ENCODE measurements at regions not wholly inside any gene's neighbourhood (a gene's known extent, or its start where the extent isn't known, plus 50 kb on each side); places are given as distances from the start of the nearest gene placed in this dataset.

- H3F3A ChIP-seq (replicated peaks; ENCODE audit: insufficient read depth), result no peaks in the 10 kb centered on the region
- no peak overlapping the region for H3K4me2 ChIP-seq
- no peak for DNase-seq
- no peak overlapping the region for H3K4me3 ChIP-seq (ENCODE audit: low read depth in 2 of 2, low read length in 1 of 2)
- ChIA-PET CTCF (no interaction called here), POLR2A (no interaction called here)
- no peaks in the 10 kb centered on the region for H3K79me2 ChIP-seq (ENCODE audit: insufficient read depth)
- 4% methylated on average over 2 of the region's 2 CpGs for WGBS (ENCODE audit: low lambda C conversion rate)
- H3K27ac ChIP-seq (ENCODE audit: low read depth in 2 of 2, low read length in 1 of 2), result no peak overlapping the region
- no peaks in the 10 kb centered on the region for H3K36me3 ChIP-seq (replicated peaks in 1 of 2; ENCODE audit: control insufficient read depth in 1 of 2, insufficient read depth in 2 of 2, low read length in 1 of 2)
- H3K27me3 ChIP-seq (ENCODE audit: insufficient read depth), result peaks cover 17% of the 10 kb centered on the region; the same call in 1 of the 2 replicates
- H3K4me1 ChIP-seq (ENCODE audit: control insufficient read depth in 1 of 2, insufficient read depth in 2 of 2, low read depth in 1 of 2, low read length in 1 of 2), result no peaks in the 10 kb centered on the region
- H3K9me2 ChIP-seq, result no peaks in the 10 kb centered on the region
- no peak overlapping the region for H3K9ac ChIP-seq
- TF ChIP-seq, protein P1, sequence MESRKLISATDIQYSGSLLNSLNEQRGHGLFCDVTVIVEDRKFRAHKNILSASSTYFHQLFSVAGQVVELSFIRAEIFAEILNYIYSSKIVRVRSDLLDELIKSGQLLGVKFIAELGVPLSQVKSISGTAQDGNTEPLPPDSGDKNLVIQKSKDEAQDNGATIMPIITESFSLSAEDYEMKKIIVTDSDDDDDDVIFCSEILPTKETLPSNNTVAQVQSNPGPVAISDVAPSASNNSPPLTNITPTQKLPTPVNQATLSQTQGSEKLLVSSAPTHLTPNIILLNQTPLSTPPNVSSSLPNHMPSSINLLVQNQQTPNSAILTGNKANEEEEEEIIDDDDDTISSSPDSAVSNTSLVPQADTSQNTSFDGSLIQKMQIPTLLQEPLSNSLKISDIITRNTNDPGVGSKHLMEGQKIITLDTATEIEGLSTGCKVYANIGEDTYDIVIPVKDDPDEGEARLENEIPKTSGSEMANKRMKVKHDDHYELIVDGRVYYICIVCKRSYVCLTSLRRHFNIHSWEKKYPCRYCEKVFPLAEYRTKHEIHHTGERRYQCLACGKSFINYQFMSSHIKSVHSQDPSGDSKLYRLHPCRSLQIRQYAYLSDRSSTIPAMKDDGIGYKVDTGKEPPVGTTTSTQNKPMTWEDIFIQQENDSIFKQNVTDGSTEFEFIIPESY (IDR thresholded peaks at IDR 0.05; ENCODE audit: borderline replicate concordance, low read depth), result no peak
- TF ChIP-seq NRF1 (IDR thresholded peaks at IDR 0.05; ENCODE audit: low read depth, low read length) (no peak), EP300 (IDR thresholded peaks at IDR 0.05; ENCODE audit: borderline replicate concordance in 1 of 2, low read depth in 1 of 2, low read length in 1 of 2) (no peak), FOXJ3 (CRISPR knock-in tag; IDR thresholded peaks at IDR 0.05) (no peak), TEAD4 (IDR thresholded peaks at IDR 0.05; ENCODE audit: borderline replicate concordance, insufficient read depth) (no peak), MXI1 (IDR thresholded peaks at IDR 0.05; ENCODE audit: low read depth, low read length) (no peak), SIN3A (IDR thresholded peaks at IDR 0.05; ENCODE audit: borderline replicate concordance, low read depth, low read length) (no peak), MEF2A (IDR thresholded peaks at IDR 0.05; ENCODE audit: borderline replicate concordance, low read depth) (no peak), JUND (IDR thresholded peaks at IDR 0.05) (no peak), NFIC (IDR thresholded peaks at IDR 0.05; ENCODE audit: borderline replicate concordance) (no peak), SMC3 (IDR thresholded peaks at IDR 0.05; ENCODE audit: low read depth, low read length) (no peak), RCOR1 (IDR thresholded peaks at IDR 0.05; ENCODE audit: low read length) (no peak), ELF1 (IDR thresholded peaks at IDR 0.05) (no peak)
- TF ChIP-seq, protein P2, sequence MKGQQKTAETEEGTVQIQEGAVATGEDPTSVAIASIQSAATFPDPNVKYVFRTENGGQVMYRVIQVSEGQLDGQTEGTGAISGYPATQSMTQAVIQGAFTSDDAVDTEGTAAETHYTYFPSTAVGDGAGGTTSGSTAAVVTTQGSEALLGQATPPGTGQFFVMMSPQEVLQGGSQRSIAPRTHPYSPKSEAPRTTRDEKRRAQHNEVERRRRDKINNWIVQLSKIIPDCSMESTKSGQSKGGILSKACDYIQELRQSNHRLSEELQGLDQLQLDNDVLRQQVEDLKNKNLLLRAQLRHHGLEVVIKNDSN (IDR thresholded peaks at IDR 0.05; ENCODE audit: borderline replicate concordance, low read depth), result no peak
- H4K20me1 ChIP-seq (ENCODE audit: insufficient read depth), result no peaks in the 10 kb centered on the region
- no peak overlapping the region for H2AFZ ChIP-seq (ENCODE audit: low read depth)
- H3K9me3 ChIP-seq, result no peaks in the 10 kb centered on the region
Observed at GRCh38 chr2:199586646-199587045, 128.9 kb upstream of the SATB2 start.

DNA sequence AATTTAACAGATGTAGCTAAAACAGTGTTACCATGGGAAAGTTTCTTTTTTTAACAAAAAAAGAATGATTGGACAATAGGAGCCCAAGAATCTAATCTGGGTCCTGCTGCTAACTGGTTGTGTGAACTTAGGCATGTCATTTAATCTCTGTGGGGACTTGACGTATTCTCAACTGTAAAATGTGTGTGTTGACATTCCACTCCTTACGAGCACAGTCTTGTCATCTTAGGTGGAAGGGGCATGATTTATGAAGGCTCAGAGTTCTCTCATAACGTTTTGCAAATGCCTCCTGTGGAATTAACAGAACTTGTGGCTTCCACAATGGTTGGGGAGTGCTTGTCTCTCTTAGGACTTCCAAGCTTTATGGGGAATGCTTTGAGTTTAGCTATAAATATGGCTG lies 125.9 kb upstream of the SATB2 start:
- TF ChIP-seq FOXJ3 (CRISPR knock-in tag; IDR thresholded peaks at IDR 0.05) (no peak), NRF1 (IDR thresholded peaks at IDR 0.05; ENCODE audit: low read depth, low read length) (no peak), YY1 (IDR thresholded peaks at IDR 0.05; ENCODE audit: low read depth) (no peak), EZH2phosphoT487 (IDR thresholded peaks at IDR 0.05; ENCODE audit: borderline replicate concordance, low read depth) (no peak), GATA2 (CRISPR knock-in tag; IDR thresholded peaks at IDR 0.05) (no peak), NFIC (IDR thresholded peaks at IDR 0.05; ENCODE audit: borderline replicate concordance) (no peak), FOXM1 (IDR thresholded peaks at IDR 0.05; ENCODE audit: low read depth) (no peak), TEAD4 (IDR thresholded peaks at IDR 0.05; ENCODE audit: borderline replicate concordance, insufficient read depth) (no peak), RCOR1 (IDR thresholded peaks at IDR 0.05; ENCODE audit: low read length) (no peak)
- 10% methylated on average over 3 of the region's 3 CpGs for WGBS (ENCODE audit: low lambda C conversion rate)
- H3K4me2 ChIP-seq, result no peak overlapping the region

More for the DNA sequence above, 125.9 kb upstream of the SATB2 start:
- H3K36me3 ChIP-seq (replicated peaks in 1 of 2; ENCODE audit: control insufficient read depth in 1 of 2, insufficient read depth in 2 of 2, low read length in 1 of 2), result no peaks in the 10 kb centered on the region
- CTCF ChIA-PET, result interaction anchor here (1.0 kb wide), 1 partner anchor 13 kb away, joined by 4 read pairs; no protein-coding TSS in a partner anchor
- no peaks in the 10 kb centered on the region for H3F3A ChIP-seq (replicated peaks; ENCODE audit: insufficient read depth)
- H3K4me3 ChIP-seq (ENCODE audit: low read depth in 2 of 2, low read length in 1 of 2), result no peak overlapping the region
- POLR2A ChIA-PET, result no interaction called here
- no peaks in the 10 kb centered on the region for H4K20me1 ChIP-seq (ENCODE audit: insufficient read depth)
- H3K9me2 ChIP-seq, result no peaks in the 10 kb centered on the region
- H3K27me3 ChIP-seq (ENCODE audit: insufficient read depth), result peaks cover 34% of the 10 kb centered on the region; the same call in 1 of the 2 replicates
- no peaks in the 10 kb centered on the region for H3K79me2 ChIP-seq (ENCODE audit: insufficient read depth)
- H2AFZ ChIP-seq (ENCODE audit: low read depth), result no peak overlapping the region
- no peaks in the 10 kb centered on the region for H3K9me3 ChIP-seq
- no peak overlapping the region for H3K27ac ChIP-seq (ENCODE audit: low read depth in 2 of 2, low read length in 1 of 2)
- no peaks in the 10 kb centered on the region for H3K4me1 ChIP-seq (ENCODE audit: control insufficient read depth in 1 of 2, insufficient read depth in 2 of 2, low read depth in 1 of 2, low read length in 1 of 2)
- no peak overlapping the region for H3K9ac ChIP-seq
- no peak for DNase-seq

Data from SK-N-SH (cell line).